ENCODE measurements at regions not wholly inside any gene's neighbourhood (a gene's known extent, or its start where the extent isn't known, plus 50 kb on each side); places are given as distances from the start of the nearest gene placed in this dataset.
"Not testable (repeated sequence)": the region's sequence is repeated elsewhere in the genome, so short reads cannot be mapped to it uniquely, and the experiment has no call there.

DNA sequence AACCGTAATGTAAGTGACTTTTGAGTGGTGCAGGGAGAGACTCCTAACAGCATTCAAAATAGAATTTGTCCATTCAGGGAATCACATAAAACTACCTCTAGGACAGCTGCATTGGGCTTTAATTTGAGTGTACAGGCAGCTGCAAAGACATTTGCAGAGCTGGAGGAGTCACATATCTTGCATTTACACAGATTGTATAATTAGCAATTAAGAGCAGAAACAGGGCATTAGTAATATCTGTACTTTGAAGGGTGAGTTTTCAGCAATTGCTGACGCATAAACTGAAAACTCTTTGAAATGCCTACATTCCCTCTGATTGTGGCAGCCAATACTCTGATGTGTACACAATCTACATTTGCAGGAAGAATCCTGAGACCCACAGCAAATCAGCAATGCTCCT lies 245.6 kb downstream of the UBE2NL start:
- TF ChIP-seq POLR2A (IDR thresholded peaks at IDR 0.05) = not testable (repeated sequence)
- TF ChIP-seq, protein P1, sequence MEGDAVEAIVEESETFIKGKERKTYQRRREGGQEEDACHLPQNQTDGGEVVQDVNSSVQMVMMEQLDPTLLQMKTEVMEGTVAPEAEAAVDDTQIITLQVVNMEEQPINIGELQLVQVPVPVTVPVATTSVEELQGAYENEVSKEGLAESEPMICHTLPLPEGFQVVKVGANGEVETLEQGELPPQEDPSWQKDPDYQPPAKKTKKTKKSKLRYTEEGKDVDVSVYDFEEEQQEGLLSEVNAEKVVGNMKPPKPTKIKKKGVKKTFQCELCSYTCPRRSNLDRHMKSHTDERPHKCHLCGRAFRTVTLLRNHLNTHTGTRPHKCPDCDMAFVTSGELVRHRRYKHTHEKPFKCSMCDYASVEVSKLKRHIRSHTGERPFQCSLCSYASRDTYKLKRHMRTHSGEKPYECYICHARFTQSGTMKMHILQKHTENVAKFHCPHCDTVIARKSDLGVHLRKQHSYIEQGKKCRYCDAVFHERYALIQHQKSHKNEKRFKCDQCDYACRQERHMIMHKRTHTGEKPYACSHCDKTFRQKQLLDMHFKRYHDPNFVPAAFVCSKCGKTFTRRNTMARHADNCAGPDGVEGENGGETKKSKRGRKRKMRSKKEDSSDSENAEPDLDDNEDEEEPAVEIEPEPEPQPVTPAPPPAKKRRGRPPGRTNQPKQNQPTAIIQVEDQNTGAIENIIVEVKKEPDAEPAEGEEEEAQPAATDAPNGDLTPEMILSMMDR (IDR thresholded peaks at IDR 0.05) = not testable (repeated sequence)
